Astrocyte (in vitro differentiated cells and primary cell): ENCODE measurements at regions not wholly inside any gene's neighbourhood (a gene's known extent, or its start where the extent isn't known, plus 50 kb on each side); places are given as distances from the start of the nearest gene placed in this dataset.

Source experiments
- EZH2 ChIP-seq: IDR thresholded peaks from 2 replicates; pipeline ENCODE4 v1.6.1; 2012; ENCODE audit warnings: mild to moderate bottlenecking, low read length, inconsistent platforms; ENCODE audit not compliant: insufficient read depth
- TF ChIP-seq, protein P1 (sequence below): IDR thresholded peaks from 2 replicates; pipeline ENCODE4 v1.5.1; 2011; ENCODE audit warnings: low read depth, mild to moderate bottlenecking, inconsistent platforms, low read length, moderate library complexity; ENCODE audit not compliant: insufficient read depth

DNA sequence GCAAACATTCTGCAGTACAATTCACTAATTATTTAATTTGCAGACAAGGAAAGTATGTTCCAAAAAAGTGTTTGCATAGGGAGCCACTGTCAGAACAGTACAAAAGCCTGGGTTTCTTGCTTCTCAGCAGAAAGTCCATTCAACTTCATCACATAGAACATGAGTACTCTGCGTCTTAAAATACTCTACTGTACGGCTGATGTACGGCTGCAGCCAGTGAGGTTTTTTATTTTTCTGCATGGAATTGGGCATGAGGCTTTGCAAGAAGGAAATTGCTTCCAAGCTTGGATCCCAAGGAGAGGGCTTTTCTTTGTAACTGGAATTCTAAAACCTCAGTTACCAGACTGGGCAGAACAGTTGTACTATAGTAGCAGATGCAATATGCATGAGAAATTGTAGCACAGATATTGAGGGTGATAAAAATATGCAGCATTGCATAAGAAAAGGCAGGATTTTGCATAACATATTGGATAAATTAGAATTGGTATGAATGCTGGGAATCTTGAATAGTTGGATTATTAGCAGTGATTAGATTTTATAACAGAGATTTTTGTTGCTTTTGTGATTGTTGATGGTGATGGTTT is 178.1 kb upstream of the CDH9 start:
- TF ChIP-seq, protein P1, sequence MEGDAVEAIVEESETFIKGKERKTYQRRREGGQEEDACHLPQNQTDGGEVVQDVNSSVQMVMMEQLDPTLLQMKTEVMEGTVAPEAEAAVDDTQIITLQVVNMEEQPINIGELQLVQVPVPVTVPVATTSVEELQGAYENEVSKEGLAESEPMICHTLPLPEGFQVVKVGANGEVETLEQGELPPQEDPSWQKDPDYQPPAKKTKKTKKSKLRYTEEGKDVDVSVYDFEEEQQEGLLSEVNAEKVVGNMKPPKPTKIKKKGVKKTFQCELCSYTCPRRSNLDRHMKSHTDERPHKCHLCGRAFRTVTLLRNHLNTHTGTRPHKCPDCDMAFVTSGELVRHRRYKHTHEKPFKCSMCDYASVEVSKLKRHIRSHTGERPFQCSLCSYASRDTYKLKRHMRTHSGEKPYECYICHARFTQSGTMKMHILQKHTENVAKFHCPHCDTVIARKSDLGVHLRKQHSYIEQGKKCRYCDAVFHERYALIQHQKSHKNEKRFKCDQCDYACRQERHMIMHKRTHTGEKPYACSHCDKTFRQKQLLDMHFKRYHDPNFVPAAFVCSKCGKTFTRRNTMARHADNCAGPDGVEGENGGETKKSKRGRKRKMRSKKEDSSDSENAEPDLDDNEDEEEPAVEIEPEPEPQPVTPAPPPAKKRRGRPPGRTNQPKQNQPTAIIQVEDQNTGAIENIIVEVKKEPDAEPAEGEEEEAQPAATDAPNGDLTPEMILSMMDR = no peak
- no peak for TF ChIP-seq EZH2
